ENCODE measurements at regions not wholly inside any gene's neighbourhood (a gene's known extent, or its start where the extent isn't known, plus 50 kb on each side); places are given as distances from the start of the nearest gene placed in this dataset.

DNA sequence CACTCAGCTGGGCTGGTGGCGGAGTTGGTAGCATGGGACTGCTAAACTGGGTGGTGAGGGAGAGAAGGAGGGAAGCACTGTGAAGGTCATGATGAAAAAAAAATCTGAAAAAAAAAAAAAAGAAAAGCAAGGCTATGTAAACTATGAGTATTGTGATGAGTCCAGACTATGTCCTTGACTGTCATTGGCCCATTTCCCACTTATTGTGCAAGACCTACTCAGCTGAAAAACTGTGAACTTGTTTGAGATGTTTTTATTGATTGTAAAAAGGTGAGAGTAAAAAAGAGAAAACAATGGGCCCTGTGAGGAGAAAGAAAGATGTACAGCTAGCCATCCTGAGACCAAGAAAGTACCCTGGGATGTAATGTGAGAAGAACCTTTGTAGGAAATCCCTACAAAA is 798.4 kb upstream of the TENM4 start:
- no peak for TF ChIP-seq EZH2 (IDR thresholded peaks at IDR 0.05; ENCODE audit: borderline replicate concordance, low read depth, low read length, severe bottlenecking)
- TF ChIP-seq, protein P1, sequence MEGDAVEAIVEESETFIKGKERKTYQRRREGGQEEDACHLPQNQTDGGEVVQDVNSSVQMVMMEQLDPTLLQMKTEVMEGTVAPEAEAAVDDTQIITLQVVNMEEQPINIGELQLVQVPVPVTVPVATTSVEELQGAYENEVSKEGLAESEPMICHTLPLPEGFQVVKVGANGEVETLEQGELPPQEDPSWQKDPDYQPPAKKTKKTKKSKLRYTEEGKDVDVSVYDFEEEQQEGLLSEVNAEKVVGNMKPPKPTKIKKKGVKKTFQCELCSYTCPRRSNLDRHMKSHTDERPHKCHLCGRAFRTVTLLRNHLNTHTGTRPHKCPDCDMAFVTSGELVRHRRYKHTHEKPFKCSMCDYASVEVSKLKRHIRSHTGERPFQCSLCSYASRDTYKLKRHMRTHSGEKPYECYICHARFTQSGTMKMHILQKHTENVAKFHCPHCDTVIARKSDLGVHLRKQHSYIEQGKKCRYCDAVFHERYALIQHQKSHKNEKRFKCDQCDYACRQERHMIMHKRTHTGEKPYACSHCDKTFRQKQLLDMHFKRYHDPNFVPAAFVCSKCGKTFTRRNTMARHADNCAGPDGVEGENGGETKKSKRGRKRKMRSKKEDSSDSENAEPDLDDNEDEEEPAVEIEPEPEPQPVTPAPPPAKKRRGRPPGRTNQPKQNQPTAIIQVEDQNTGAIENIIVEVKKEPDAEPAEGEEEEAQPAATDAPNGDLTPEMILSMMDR (IDR thresholded peaks at IDR 0.05; ENCODE audit: extremely low read depth in 1 of 2, insufficient read depth in 1 of 2, low read depth in 1 of 2, low read length in 2 of 2): no peak
